DOHH2 (cell line): ENCODE measurements at regions not wholly inside any gene's neighbourhood (a gene's known extent, or its start where the extent isn't known, plus 50 kb on each side); places are given as distances from the start of the nearest gene placed in this dataset.

Source experiments
- H3F3A ChIP-seq: fragments of 200-600 bp; sonication (generic), shearing (Covaris generic); 2 replicates; pipeline ENCODE4 v1.6.0; 2016; ENCODE audit warnings: antibody characterized with exemption, mild to moderate bottlenecking; ENCODE audit not compliant: control insufficient read depth, insufficient read depth
- H3K27ac ChIP-seq: fragments of 200-600 bp; sonication (generic); 2 replicates; pipeline ENCODE4 v1.5.1; 2014; ENCODE audit warnings: low read depth, mild to moderate bottlenecking, low read length, moderate library complexity
- H3K27me3 ChIP-seq: fragments of 200-600 bp; sonication (generic); 2 replicates; pipeline ENCODE4 v1.6.1; 2014; ENCODE audit warnings: mild to moderate bottlenecking, low read length, mixed read lengths; ENCODE audit not compliant: control insufficient read depth
- H3K36me3 ChIP-seq: fragments of 200-600 bp; sonication (generic); 2 replicates; pipeline ENCODE4 v1.6.1; 2014; ENCODE audit warnings: mild to moderate bottlenecking, low read length, moderate library complexity, mixed read lengths; ENCODE audit not compliant: control insufficient read depth
- H3K4me1 ChIP-seq: fragments of 200-600 bp; sonication (generic); 2 replicates; pipeline ENCODE4 v1.6.1; 2014; ENCODE audit warnings: mild to moderate bottlenecking, low read length, mixed read lengths; ENCODE audit not compliant: control insufficient read depth
- H3K4me2 ChIP-seq: fragments of 200-600 bp; sonication (generic); 2 replicates; pipeline ENCODE4 v1.6.0; 2014; ENCODE audit warnings: mild to moderate bottlenecking, low read length, moderate library complexity
- H3K4me3 ChIP-seq: fragments of 200-600 bp; sonication (generic); 2 replicates; pipeline ENCODE4 v1.5.1; 2014; ENCODE audit warnings: mild to moderate bottlenecking, low read length, mixed read lengths
- H3K79me2 ChIP-seq: fragments of 200-600 bp; sonication (generic); 2 replicates; pipeline ENCODE4 v1.6.1; 2014; ENCODE audit warnings: mild to moderate bottlenecking, low read length, mixed read lengths; ENCODE audit not compliant: control insufficient read depth
- H3K9me2 ChIP-seq: fragments of 200-600 bp; sonication (generic); replicated peaks from 2 replicates; pipeline ENCODE4 v1.6.1; 2014; ENCODE audit warnings: mild to moderate bottlenecking, low read length, mixed read lengths; ENCODE audit not compliant: control insufficient read depth
- H3K9me3 ChIP-seq: fragments of 200-600 bp; sonication (generic); 2 replicates; pipeline ENCODE4 v1.6.1; 2014; ENCODE audit warnings: antibody characterized with exemption, low read length, mixed read lengths; ENCODE audit not compliant: control insufficient read depth, insufficient read depth
- H4K20me1 ChIP-seq: fragments of 200-600 bp; sonication (generic); 2 replicates; pipeline ENCODE4 v1.6.0; 2014; ENCODE audit warnings: low read depth, mild to moderate bottlenecking, antibody characterized with exemption, low read length, moderate library complexity; ENCODE audit not compliant: control insufficient read depth, insufficient read depth
- EZH2phosphoT487 ChIP-seq: fragments of 200-600 bp; sonication (generic); IDR thresholded peaks from 2 replicates; pipeline ENCODE4 v1.6.1; 2017; ENCODE audit warnings: borderline replicate concordance, mild to moderate bottlenecking, antibody characterized with exemption, low read length, moderate library complexity, mixed read lengths
- TF ChIP-seq, protein P1 (sequence below): fragments of 200-600 bp; sonication (generic); IDR thresholded peaks from one replicate; pipeline ENCODE4 v1.5.1; 2014; ENCODE audit warnings: antibody characterized with exemption, mild to moderate bottlenecking, low read depth, low read length; ENCODE audit not compliant: poor library complexity, severe bottlenecking

DNA sequence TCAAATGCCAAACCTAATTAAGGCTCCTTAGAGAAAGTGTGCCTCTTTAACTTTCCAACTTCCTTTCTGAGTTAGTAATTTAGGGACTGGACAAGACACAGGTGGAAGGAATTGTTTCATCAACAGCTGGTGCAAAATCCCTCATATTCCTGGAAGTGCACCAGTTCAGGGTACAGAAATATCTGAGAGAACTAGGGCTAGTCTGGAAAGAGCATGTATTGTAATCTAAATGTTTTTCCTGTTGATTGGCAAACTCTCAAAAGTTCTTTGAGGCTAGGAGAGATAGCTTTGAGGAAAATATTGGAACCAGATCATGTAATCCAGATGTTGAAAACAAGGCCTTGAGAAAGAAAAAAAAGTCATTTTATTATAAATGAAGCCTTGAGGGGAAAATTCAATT is 98.1 kb upstream of the C1GALT1C1 start:
- Histone ChIP-seq H3K79me2 (no peaks in the 10 kb centered on the region), H4K20me1 (no peaks in the 10 kb centered on the region), H3K27me3 (no peaks in the 10 kb centered on the region), H3K9me3 (no peaks in the 10 kb centered on the region), H3K36me3 (no peaks in the 10 kb centered on the region), H3K4me3 (peak overlapping the region; percentile 44; the same call in 1 of the 2 replicates), H3K4me1 (peaks cover 38% of the 10 kb centered on the region), H3K9me2 (no peaks in the 10 kb centered on the region), H3F3A (peaks cover 10% of the 10 kb centered on the region), H3K27ac (peak overlapping the region; percentile 94), H3K4me2 (peak overlapping the region; percentile 63)
- TF ChIP-seq EZH2phosphoT487, result no peak

DNA sequence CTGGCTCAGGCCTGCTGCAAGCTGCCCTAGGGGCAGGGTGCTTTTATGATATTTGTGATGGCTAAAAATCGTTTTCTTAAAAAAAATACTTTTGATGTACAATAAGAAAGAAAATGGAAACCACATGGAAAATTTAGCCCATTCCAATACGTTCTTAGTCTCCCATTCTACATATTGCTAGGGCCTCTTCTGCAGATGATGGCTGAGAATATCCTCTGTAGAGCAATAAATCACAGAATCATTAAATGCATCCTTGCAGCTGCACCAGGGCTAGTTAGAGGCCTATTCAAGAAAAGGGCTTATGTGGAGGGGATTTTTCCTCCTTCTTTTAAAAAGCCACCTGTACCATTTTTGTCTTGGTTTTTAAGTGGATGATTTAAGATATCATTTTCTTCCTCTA is 97.6 kb upstream of the C1GALT1C1 start:
- H3K4me1 ChIP-seq, result peaks cover 38% of the 10 kb centered on the region
- H3K4me2 ChIP-seq, result peak overlapping the region; percentile 63
- peaks cover 10% of the 10 kb centered on the region for H3F3A ChIP-seq
- H3K4me3 ChIP-seq, result peak overlapping the region; percentile 44
- H3K9me3 ChIP-seq, result no peaks in the 10 kb centered on the region
- H3K27me3 ChIP-seq, result no peaks in the 10 kb centered on the region
- no peaks in the 10 kb centered on the region for H3K36me3 ChIP-seq
- H3K9me2 ChIP-seq, result no peaks in the 10 kb centered on the region
- TF ChIP-seq EZH2phosphoT487, result no peak
- TF ChIP-seq, protein P1, sequence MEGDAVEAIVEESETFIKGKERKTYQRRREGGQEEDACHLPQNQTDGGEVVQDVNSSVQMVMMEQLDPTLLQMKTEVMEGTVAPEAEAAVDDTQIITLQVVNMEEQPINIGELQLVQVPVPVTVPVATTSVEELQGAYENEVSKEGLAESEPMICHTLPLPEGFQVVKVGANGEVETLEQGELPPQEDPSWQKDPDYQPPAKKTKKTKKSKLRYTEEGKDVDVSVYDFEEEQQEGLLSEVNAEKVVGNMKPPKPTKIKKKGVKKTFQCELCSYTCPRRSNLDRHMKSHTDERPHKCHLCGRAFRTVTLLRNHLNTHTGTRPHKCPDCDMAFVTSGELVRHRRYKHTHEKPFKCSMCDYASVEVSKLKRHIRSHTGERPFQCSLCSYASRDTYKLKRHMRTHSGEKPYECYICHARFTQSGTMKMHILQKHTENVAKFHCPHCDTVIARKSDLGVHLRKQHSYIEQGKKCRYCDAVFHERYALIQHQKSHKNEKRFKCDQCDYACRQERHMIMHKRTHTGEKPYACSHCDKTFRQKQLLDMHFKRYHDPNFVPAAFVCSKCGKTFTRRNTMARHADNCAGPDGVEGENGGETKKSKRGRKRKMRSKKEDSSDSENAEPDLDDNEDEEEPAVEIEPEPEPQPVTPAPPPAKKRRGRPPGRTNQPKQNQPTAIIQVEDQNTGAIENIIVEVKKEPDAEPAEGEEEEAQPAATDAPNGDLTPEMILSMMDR, result no peak
- H3K27ac ChIP-seq, result peak overlapping the region; percentile 94
- no peaks in the 10 kb centered on the region for H3K79me2 ChIP-seq
- no peaks in the 10 kb centered on the region for H4K20me1 ChIP-seq

GRCh38 chrX:120726294-120726693 is 96.4 kb upstream of the C1GALT1C1 start:
- H3K79me2 ChIP-seq, result no peaks in the 10 kb centered on the region
- H3F3A ChIP-seq, result peaks cover 10% of the 10 kb centered on the region
- H3K27me3 ChIP-seq, result no peaks in the 10 kb centered on the region
- no peaks in the 10 kb centered on the region for H3K9me2 ChIP-seq
- peak overlapping the region; percentile 94 for H3K27ac ChIP-seq
- no peaks in the 10 kb centered on the region for H3K9me3 ChIP-seq
- H3K4me1 ChIP-seq, result peaks cover 38% of the 10 kb centered on the region
- H3K36me3 ChIP-seq, result no peaks in the 10 kb centered on the region
- peak overlapping the region; percentile 63 for H3K4me2 ChIP-seq
- TF ChIP-seq, protein P1, result no peak
- TF ChIP-seq EZH2phosphoT487, result no peak
- peak overlapping the region; percentile 44 for H3K4me3 ChIP-seq
- no peaks in the 10 kb centered on the region for H4K20me1 ChIP-seq

GRCh38 chrX:120725874-120726273 is 96.0 kb upstream of the C1GALT1C1 start:
- Histone ChIP-seq H3K4me1 (peaks cover 38% of the 10 kb centered on the region), H3F3A (peaks cover 10% of the 10 kb centered on the region), H4K20me1 (no peaks in the 10 kb centered on the region), H3K36me3 (no peaks in the 10 kb centered on the region), H3K4me2 (peak overlapping the region; percentile 63), H3K9me2 (no peaks in the 10 kb centered on the region), H3K79me2 (no peaks in the 10 kb centered on the region), H3K9me3 (no peaks in the 10 kb centered on the region), H3K27me3 (no peaks in the 10 kb centered on the region), H3K27ac (peak overlapping the region; percentile 94), H3K4me3 (peak overlapping the region; percentile 35)
- no peak for TF ChIP-seq EZH2phosphoT487
- TF ChIP-seq, protein P1, result no peak
